Hematopoietic multipotent progenitor cell (in vitro differentiated cells): ENCODE measurements at regions not wholly inside any gene's neighbourhood (a gene's known extent, or its start where the extent isn't known, plus 50 kb on each side); places are given as distances from the start of the nearest gene placed in this dataset.
"Not testable (repeated sequence)": the region's sequence is repeated elsewhere in the genome, so short reads cannot be mapped to it uniquely, and the experiment has no call there.

Source experiments
- DNase-seq, 3 donors: peaks; one replicate each; pipeline ENCODE4 v3.0.0-alpha.2; 2011 to 2015; ENCODE audit warnings: low read depth in 2 of 3, low spot score in 2 of 3

- peak in 1 of 3 donors; percentile 57 for DNase-seq
These were observed 64.8 kb upstream of the TBC1D3K start for GRCh38 chr17:37859451-37859850.

GRCh38 chr17:37858391-37858790, 65.8 kb upstream of the TBC1D3K start:
- DNase-seq = not testable (repeated sequence)

- no peak for DNase-seq
These were observed 68.0 kb upstream of the TBC1D3K start for GRCh38 chr17:37856245-37856644.

GRCh38 chr17:37849617-37849972, 74.6 kb upstream of the TBC1D3K start:
- DNase-seq = no peak

GRCh38 chr17:37848690-37849616, 75.3 kb upstream of the TBC1D3K start:
- DNase-seq = no peak

- DNase-seq = no peak
These were observed 76.3 kb upstream of the TBC1D3K start for GRCh38 chr17:37847811-37848331.

- DNase-seq = no peak
These were observed 77.1 kb upstream of the TBC1D3K start for GRCh38 chr17:37847102-37847501.

GRCh38 chr17:37844977-37845293, 79.3 kb upstream of the TBC1D3K start:
- no peak for DNase-seq

- DNase-seq = peak in 2 of 3 donors; percentile 58 to 80
These were observed 79.8 kb upstream of the TBC1D3K start for GRCh38 chr17:37844158-37844976.

GRCh38 chr17:37842401-37842800, 81.8 kb upstream of the TBC1D3K start:
- DNase-seq = no peak

GRCh38 chr17:37841232-37841631, 83.0 kb upstream of the TBC1D3K start:
- DNase-seq = no peak

GRCh38 chr17:37840576-37840975, 83.6 kb upstream of the TBC1D3K start:
- no peak for DNase-seq

GRCh38 chr17:37839196-37839978, 84.8 kb upstream of the TBC1D3K start:
- DNase-seq = no peak

- no peak for DNase-seq
These were observed 85.9 kb upstream of the TBC1D3K start for GRCh38 chr17:37838276-37838675.

- DNase-seq = no peak
These were observed 87.6 kb upstream of the TBC1D3K start for GRCh38 chr17:37836593-37836992.

GRCh38 chr17:37834168-37834567, 89.3 kb upstream of the HNF1B start:
- DNase-seq = no peak

- no peak for DNase-seq
These were observed 88.5 kb upstream of the HNF1B start for GRCh38 chr17:37833237-37833859.

- DNase-seq = no peak
These were observed 87.1 kb upstream of the HNF1B start for GRCh38 chr17:37831986-37832385.

- DNase-seq = no peak
These were observed 86.6 kb upstream of the HNF1B start for GRCh38 chr17:37831492-37831891.
